WTC11 (cell line): ENCODE measurements at regions not wholly inside any gene's neighbourhood (a gene's known extent, or its start where the extent isn't known, plus 50 kb on each side); places are given as distances from the start of the nearest gene placed in this dataset.

ENCODE experiments used
- ATAC-seq: fragments of 200-7000 bp; cut with Tn5 transposase; 2 replicates; pipeline ENCODE4 v1.10.0; 2021; ENCODE audit warnings: mild to moderate bottlenecking, moderate library complexity
- CTCF ChIA-PET: fragments of 300-600 bp; sonication (Branson Sonifier 250); formaldehyde crosslinking; loops from one replicate; lab custom pipeline; 2021; ENCODE audit warnings: antibody characterized with exemption; lab: Charles Lee
- POLR2A ChIA-PET: fragments of 350-600 bp; sonication (Branson Sonifier 250); formaldehyde crosslinking; loops from one replicate; lab custom pipeline; 2021; ENCODE audit warnings: antibody characterized with exemption; lab: Charles Lee
- DNase-seq: peaks from one replicate; pipeline ENCODE4 v3.0.0; 2021; ENCODE audit warnings: low spot score
- H3K27ac Mint-ChIP-seq: 2 replicates; pipeline ENCODE4 v1.8.0; 2021; ENCODE audit warnings: mixed read lengths
- H3K27me3 Mint-ChIP-seq: 2 replicates; pipeline ENCODE4 v1.8.0; 2021; ENCODE audit warnings: low read depth, mild to moderate bottlenecking, moderate library complexity, mixed read lengths
- H3K36me3 Mint-ChIP-seq: 2 replicates; pipeline ENCODE4 v1.8.0; 2021; ENCODE audit warnings: mixed read lengths
- H3K4me1 Mint-ChIP-seq: 2 replicates; pipeline ENCODE4 v1.8.0; 2022; ENCODE audit warnings: mixed read lengths
- H3K4me3 Mint-ChIP-seq: 2 replicates; pipeline ENCODE4 v1.8.0; 2021; ENCODE audit warnings: mild to moderate bottlenecking, moderate library complexity, mixed read lengths
- H3K9me3 Mint-ChIP-seq: 2 replicates; pipeline ENCODE4 v1.8.0; 2021; ENCODE audit warnings: mixed read lengths
- ERG ChIP-seq: fragments of 250-450 bp; sonication (Bioruptor Pico); IDR thresholded peaks from 2 replicates; pipeline ENCODE4 v1.8.0; 2021; ENCODE audit warnings: mild to moderate bottlenecking
- PRDM15 ChIP-seq: sonication (generic); formaldehyde crosslinking; IDR thresholded peaks from 2 replicates; pipeline ENCODE4 v1.8.0; 2022; ENCODE audit warnings: missing genetic modification reagents
- RORB ChIP-seq: fragments of 250-450 bp; sonication (Bioruptor Pico); IDR thresholded peaks from 2 replicates; pipeline ENCODE4 v1.9.0; 2021; ENCODE audit warnings: mild to moderate bottlenecking
- SOX15 ChIP-seq: fragments of 250-450 bp; sonication (Bioruptor Pico); IDR thresholded peaks from 2 replicates; pipeline ENCODE4 v1.9.0; 2021; ENCODE audit warnings: mild to moderate bottlenecking
- STAT6 ChIP-seq: sonication (generic); formaldehyde crosslinking; conservative IDR thresholded peaks from 2 replicates; pipeline ENCODE4 v1.8.1; 2023; ENCODE audit warnings: mild to moderate bottlenecking, low read depth, missing genetic modification reagents, moderate library complexity
- ZBTB43 ChIP-seq: sonication (generic); formaldehyde crosslinking; IDR thresholded peaks from 2 replicates; pipeline ENCODE4 v1.8.1; 2023; ENCODE audit warnings: mild to moderate bottlenecking, missing genetic modification reagents
- ZNF232 ChIP-seq: sonication (generic); formaldehyde crosslinking; IDR thresholded peaks from 2 replicates; pipeline ENCODE4 v1.8.0; 2022; ENCODE audit warnings: mild to moderate bottlenecking, missing genetic modification reagents
- ZNF263 ChIP-seq: sonication (generic); formaldehyde crosslinking; IDR thresholded peaks from 2 replicates; pipeline ENCODE4 v1.8.1; 2022; ENCODE audit warnings: low read depth, mild to moderate bottlenecking, moderate library complexity, missing genetic modification reagents
- ZNF396 ChIP-seq: fragments of 250-450 bp; sonication (Bioruptor Pico); IDR thresholded peaks from 2 replicates; pipeline ENCODE4 v1.8.0; 2021; ENCODE audit warnings: mild to moderate bottlenecking, moderate library complexity, borderline replicate concordance
- ZNF423 ChIP-seq: fragments of 250-450 bp; sonication (Bioruptor Pico); IDR thresholded peaks from 2 replicates; pipeline ENCODE4 v2.1.2; 2022; ENCODE audit warnings: mild to moderate bottlenecking, moderate library complexity
- TF ChIP-seq, protein P1 (sequence below): fragments of 250-450 bp; sonication (Bioruptor Pico); IDR thresholded peaks from 2 replicates; pipeline ENCODE4 v1.9.0; 2021; ENCODE audit warnings: mild to moderate bottlenecking
- TF ChIP-seq, protein P2 (sequence below): sonication (generic); formaldehyde crosslinking; IDR thresholded peaks from 2 replicates; pipeline ENCODE4 v1.8.1; 2022; ENCODE audit warnings: low read depth, missing genetic modification reagents, borderline replicate concordance
- TF ChIP-seq, protein P3 (sequence below): fragments of 250-450 bp; sonication (Bioruptor Pico); IDR thresholded peaks from 2 replicates; pipeline ENCODE4 v1.9.0; 2021; ENCODE audit warnings: mild to moderate bottlenecking, borderline replicate concordance
- TF ChIP-seq, protein P4 (sequence below): sonication (generic); formaldehyde crosslinking; IDR thresholded peaks from 2 replicates; pipeline ENCODE4 v1.8.1; 2023; ENCODE audit warnings: mild to moderate bottlenecking, missing genetic modification reagents, borderline replicate concordance

- no peaks in the 10 kb centered on the region for H3K36me3 Mint-ChIP-seq
- H3K9me3 Mint-ChIP-seq: no peaks in the 10 kb centered on the region
- POLR2A ChIA-PET: no interaction called here
- DNase-seq (no peak), ATAC-seq (no peak)
- peaks cover 13% of the 10 kb centered on the region for H3K4me1 Mint-ChIP-seq
- H3K4me3 Mint-ChIP-seq: no peak overlapping the region
- CTCF ChIA-PET: interaction anchor here (1.2 kb wide), 1 partner anchor 11 kb away, joined by 4 read pairs; no protein-coding TSS in a partner anchor
- TF ChIP-seq, protein P1, sequence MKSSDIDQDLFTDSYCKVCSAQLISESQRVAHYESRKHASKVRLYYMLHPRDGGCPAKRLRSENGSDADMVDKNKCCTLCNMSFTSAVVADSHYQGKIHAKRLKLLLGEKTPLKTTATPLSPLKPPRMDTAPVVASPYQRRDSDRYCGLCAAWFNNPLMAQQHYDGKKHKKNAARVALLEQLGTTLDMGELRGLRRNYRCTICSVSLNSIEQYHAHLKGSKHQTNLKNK (CRISPR knock-in tag): no peak
- H3K27me3 Mint-ChIP-seq: no peaks in the 10 kb centered on the region
- H3K27ac Mint-ChIP-seq: no peak overlapping the region
Measured at GRCh38 chr4:53793096-53793495, 201.8 kb upstream of the LNX1 start.

GRCh38 chr4:53790286-53790685, 199.0 kb upstream of the LNX1 start:
- no peak overlapping the region for H3K27ac Mint-ChIP-seq
- ChIA-PET CTCF (no interaction called here), POLR2A (no interaction called here)
- no peaks in the 10 kb centered on the region for H3K9me3 Mint-ChIP-seq
- peaks cover 13% of the 10 kb centered on the region for H3K4me1 Mint-ChIP-seq
- ATAC-seq (no peak), DNase-seq (no peak)
- no peaks in the 10 kb centered on the region for H3K36me3 Mint-ChIP-seq
- no peak overlapping the region for H3K4me3 Mint-ChIP-seq
- no peaks in the 10 kb centered on the region for H3K27me3 Mint-ChIP-seq
- TF ChIP-seq ZNF423 (CRISPR knock-in tag) (no peak), ZBTB43 (CRISPR knock-in tag) (no peak), ZNF263 (no peak), SOX15 (CRISPR knock-in tag) (no peak), PRDM15 (no peak), ZNF396 (CRISPR knock-in tag) (no peak), STAT6 (CRISPR knock-in tag) (no peak), ZNF232 (no peak), RORB (CRISPR knock-in tag) (no peak), ERG (no peak)
- TF ChIP-seq, protein P2, sequence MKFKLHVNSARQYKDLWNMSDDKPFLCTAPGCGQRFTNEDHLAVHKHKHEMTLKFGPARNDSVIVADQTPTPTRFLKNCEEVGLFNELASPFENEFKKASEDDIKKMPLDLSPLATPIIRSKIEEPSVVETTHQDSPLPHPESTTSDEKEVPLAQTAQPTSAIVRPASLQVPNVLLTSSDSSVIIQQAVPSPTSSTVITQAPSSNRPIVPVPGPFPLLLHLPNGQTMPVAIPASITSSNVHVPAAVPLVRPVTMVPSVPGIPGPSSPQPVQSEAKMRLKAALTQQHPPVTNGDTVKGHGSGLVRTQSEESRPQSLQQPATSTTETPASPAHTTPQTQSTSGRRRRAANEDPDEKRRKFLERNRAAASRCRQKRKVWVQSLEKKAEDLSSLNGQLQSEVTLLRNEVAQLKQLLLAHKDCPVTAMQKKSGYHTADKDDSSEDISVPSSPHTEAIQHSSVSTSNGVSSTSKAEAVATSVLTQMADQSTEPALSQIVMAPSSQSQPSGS: no peak
- TF ChIP-seq, protein P3, sequence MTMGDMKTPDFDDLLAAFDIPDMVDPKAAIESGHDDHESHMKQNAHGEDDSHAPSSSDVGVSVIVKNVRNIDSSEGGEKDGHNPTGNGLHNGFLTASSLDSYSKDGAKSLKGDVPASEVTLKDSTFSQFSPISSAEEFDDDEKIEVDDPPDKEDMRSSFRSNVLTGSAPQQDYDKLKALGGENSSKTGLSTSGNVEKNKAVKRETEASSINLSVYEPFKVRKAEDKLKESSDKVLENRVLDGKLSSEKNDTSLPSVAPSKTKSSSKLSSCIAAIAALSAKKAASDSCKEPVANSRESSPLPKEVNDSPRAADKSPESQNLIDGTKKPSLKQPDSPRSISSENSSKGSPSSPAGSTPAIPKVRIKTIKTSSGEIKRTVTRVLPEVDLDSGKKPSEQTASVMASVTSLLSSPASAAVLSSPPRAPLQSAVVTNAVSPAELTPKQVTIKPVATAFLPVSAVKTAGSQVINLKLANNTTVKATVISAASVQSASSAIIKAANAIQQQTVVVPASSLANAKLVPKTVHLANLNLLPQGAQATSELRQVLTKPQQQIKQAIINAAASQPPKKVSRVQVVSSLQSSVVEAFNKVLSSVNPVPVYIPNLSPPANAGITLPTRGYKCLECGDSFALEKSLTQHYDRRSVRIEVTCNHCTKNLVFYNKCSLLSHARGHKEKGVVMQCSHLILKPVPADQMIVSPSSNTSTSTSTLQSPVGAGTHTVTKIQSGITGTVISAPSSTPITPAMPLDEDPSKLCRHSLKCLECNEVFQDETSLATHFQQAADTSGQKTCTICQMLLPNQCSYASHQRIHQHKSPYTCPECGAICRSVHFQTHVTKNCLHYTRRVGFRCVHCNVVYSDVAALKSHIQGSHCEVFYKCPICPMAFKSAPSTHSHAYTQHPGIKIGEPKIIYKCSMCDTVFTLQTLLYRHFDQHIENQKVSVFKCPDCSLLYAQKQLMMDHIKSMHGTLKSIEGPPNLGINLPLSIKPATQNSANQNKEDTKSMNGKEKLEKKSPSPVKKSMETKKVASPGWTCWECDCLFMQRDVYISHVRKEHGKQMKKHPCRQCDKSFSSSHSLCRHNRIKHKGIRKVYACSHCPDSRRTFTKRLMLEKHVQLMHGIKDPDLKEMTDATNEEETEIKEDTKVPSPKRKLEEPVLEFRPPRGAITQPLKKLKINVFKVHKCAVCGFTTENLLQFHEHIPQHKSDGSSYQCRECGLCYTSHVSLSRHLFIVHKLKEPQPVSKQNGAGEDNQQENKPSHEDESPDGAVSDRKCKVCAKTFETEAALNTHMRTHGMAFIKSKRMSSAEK (CRISPR knock-in tag): no peak
- TF ChIP-seq, protein P4, sequence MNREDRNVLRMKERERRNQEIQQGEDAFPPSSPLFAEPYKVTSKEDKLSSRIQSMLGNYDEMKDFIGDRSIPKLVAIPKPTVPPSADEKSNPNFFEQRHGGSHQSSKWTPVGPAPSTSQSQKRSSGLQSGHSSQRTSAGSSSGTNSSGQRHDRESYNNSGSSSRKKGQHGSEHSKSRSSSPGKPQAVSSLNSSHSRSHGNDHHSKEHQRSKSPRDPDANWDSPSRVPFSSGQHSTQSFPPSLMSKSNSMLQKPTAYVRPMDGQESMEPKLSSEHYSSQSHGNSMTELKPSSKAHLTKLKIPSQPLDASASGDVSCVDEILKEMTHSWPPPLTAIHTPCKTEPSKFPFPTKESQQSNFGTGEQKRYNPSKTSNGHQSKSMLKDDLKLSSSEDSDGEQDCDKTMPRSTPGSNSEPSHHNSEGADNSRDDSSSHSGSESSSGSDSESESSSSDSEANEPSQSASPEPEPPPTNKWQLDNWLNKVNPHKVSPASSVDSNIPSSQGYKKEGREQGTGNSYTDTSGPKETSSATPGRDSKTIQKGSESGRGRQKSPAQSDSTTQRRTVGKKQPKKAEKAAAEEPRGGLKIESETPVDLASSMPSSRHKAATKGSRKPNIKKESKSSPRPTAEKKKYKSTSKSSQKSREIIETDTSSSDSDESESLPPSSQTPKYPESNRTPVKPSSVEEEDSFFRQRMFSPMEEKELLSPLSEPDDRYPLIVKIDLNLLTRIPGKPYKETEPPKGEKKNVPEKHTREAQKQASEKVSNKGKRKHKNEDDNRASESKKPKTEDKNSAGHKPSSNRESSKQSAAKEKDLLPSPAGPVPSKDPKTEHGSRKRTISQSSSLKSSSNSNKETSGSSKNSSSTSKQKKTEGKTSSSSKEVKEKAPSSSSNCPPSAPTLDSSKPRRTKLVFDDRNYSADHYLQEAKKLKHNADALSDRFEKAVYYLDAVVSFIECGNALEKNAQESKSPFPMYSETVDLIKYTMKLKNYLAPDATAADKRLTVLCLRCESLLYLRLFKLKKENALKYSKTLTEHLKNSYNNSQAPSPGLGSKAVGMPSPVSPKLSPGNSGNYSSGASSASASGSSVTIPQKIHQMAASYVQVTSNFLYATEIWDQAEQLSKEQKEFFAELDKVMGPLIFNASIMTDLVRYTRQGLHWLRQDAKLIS: no peak
